Neural cell (in vitro differentiated cells): ENCODE measurements at regions not wholly inside any gene's neighbourhood (a gene's known extent, or its start where the extent isn't known, plus 50 kb on each side); places are given as distances from the start of the nearest gene placed in this dataset.

ENCODE experiments used
- CTCF ChIP-seq: fragments of 450-650 bp; IDR thresholded peaks from 2 replicates; pipeline ENCODE4 v1.5.1; 2014; ENCODE audit warnings: antibody characterized with exemption, mild to moderate bottlenecking, moderate library complexity; ENCODE audit not compliant: poor library complexity, severe bottlenecking
- EP300 ChIP-seq: fragments of 450-650 bp; conservative IDR thresholded peaks from 2 replicates; pipeline ENCODE4 v1.6.1; 2014; ENCODE audit warnings: antibody characterized with exemption, mild to moderate bottlenecking, moderate library complexity; ENCODE audit not compliant: poor library complexity, severe bottlenecking
- EZH2 ChIP-seq: fragments of 200-600, 300-800 bp; shearing (Covaris generic), sonication (generic); IDR thresholded peaks from 2 replicates; pipeline ENCODE4 v1.6.1; 2014; ENCODE audit warnings: antibody characterized with exemption, low read length, borderline replicate concordance, mild to moderate bottlenecking; ENCODE audit not compliant: insufficient read depth, poor library complexity, severe bottlenecking
- RAD21 ChIP-seq: fragments of 450-650 bp; conservative IDR thresholded peaks from 2 replicates; pipeline ENCODE4 v1.6.1; 2014; ENCODE audit warnings: antibody characterized with exemption, mild to moderate bottlenecking, moderate library complexity
- REST ChIP-seq: IDR thresholded peaks from 2 replicates; pipeline ENCODE4 v1.6.1; 2012; ENCODE audit warnings: borderline replicate concordance
- SMC3 ChIP-seq: fragments of 450-650 bp; conservative IDR thresholded peaks from 2 replicates; pipeline ENCODE4 v1.6.1; 2014; ENCODE audit warnings: antibody characterized with exemption, mild to moderate bottlenecking, moderate library complexity; ENCODE audit not compliant: poor library complexity

- no peak for TF ChIP-seq RAD21
- no peak for TF ChIP-seq CTCF
- no peak for TF ChIP-seq REST
- no peak for TF ChIP-seq SMC3
- no peak for TF ChIP-seq EZH2
- TF ChIP-seq EP300: no peak
Observed at GRCh38 chr12:124384299-124384894, 89.5 kb downstream of the RFLNA start.
